HEK293 (cell line): ENCODE measurements at regions not wholly inside any gene's neighbourhood (a gene's known extent, or its start where the extent isn't known, plus 50 kb on each side); places are given as distances from the start of the nearest gene placed in this dataset.

Experiments used
- PRDM1 ChIP-seq: fragments of 450-650 bp; formaldehyde crosslinking; IDR thresholded peaks from 2 replicates; pipeline ENCODE4; 2016; ENCODE audit warnings: missing biosample characterization, missing genetic modification characterization
- ZNF10 ChIP-seq: fragments of 450-650 bp; formaldehyde crosslinking; IDR thresholded peaks from 2 replicates; pipeline ENCODE4 v1.5.1; 2017; ENCODE audit warnings: missing biosample characterization, missing genetic modification characterization
- ZNF146 ChIP-seq: fragments of 450-650 bp; formaldehyde crosslinking; IDR thresholded peaks from 2 replicates; pipeline ENCODE4 v1.5.1; 2016; ENCODE audit warnings: missing biosample characterization, missing genetic modification characterization
- ZNF335 ChIP-seq: fragments of 450-650 bp; formaldehyde crosslinking; conservative IDR thresholded peaks from 2 replicates; pipeline ENCODE4 v1.5.1; 2016; ENCODE audit warnings: missing biosample characterization, missing genetic modification characterization
- ZNF529 ChIP-seq: fragments of 450-650 bp; formaldehyde crosslinking; IDR thresholded peaks from 2 replicates; pipeline ENCODE4 v1.5.1; 2017; ENCODE audit warnings: missing genetic modification characterization, missing biosample characterization; ENCODE audit not compliant: insufficient replicate concordance
- ZNF660 ChIP-seq: fragments of 450-650 bp; IDR thresholded peaks from 2 replicates; pipeline ENCODE4 v1.5.1; 2018; ENCODE audit warnings: missing biosample characterization, mild to moderate bottlenecking, missing genetic modification characterization
- TF ChIP-seq, protein P1 (sequence below): fragments of 450-650 bp; formaldehyde crosslinking; IDR thresholded peaks from 2 replicates; pipeline ENCODE4 v1.5.1; 2016; ENCODE audit warnings: missing biosample characterization, missing genetic modification characterization
- TF ChIP-seq, protein P2 (sequence below): fragments of 450-650 bp; formaldehyde crosslinking; IDR thresholded peaks from 2 replicates; pipeline ENCODE4 v1.5.1; 2016; ENCODE audit warnings: missing biosample characterization, missing genetic modification characterization

- TF ChIP-seq PRDM1 (tag by site-specific recombination), result no peak
- no peak for TF ChIP-seq ZNF10
- no peak for TF ChIP-seq ZNF529 (tag by site-specific recombination)
- TF ChIP-seq ZNF335 (tag by site-specific recombination), result no peak
- TF ChIP-seq, protein P1, sequence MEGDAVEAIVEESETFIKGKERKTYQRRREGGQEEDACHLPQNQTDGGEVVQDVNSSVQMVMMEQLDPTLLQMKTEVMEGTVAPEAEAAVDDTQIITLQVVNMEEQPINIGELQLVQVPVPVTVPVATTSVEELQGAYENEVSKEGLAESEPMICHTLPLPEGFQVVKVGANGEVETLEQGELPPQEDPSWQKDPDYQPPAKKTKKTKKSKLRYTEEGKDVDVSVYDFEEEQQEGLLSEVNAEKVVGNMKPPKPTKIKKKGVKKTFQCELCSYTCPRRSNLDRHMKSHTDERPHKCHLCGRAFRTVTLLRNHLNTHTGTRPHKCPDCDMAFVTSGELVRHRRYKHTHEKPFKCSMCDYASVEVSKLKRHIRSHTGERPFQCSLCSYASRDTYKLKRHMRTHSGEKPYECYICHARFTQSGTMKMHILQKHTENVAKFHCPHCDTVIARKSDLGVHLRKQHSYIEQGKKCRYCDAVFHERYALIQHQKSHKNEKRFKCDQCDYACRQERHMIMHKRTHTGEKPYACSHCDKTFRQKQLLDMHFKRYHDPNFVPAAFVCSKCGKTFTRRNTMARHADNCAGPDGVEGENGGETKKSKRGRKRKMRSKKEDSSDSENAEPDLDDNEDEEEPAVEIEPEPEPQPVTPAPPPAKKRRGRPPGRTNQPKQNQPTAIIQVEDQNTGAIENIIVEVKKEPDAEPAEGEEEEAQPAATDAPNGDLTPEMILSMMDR, result no peak
- TF ChIP-seq ZNF146 (tag by site-specific recombination), result no peak
- TF ChIP-seq, protein P2, sequence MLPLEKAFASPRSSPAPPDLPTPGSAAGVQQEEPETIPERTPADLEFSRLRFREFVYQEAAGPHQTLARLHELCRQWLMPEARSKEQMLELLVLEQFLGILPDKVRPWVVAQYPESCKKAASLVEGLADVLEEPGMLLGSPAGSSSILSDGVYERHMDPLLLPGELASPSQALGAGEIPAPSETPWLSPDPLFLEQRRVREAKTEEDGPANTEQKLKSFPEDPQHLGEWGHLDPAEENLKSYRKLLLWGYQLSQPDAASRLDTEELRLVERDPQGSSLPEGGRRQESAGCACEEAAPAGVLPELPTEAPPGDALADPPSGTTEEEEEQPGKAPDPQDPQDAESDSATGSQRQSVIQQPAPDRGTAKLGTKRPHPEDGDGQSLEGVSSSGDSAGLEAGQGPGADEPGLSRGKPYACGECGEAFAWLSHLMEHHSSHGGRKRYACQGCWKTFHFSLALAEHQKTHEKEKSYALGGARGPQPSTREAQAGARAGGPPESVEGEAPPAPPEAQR (tag by site-specific recombination), result no peak
- TF ChIP-seq ZNF660, result no peak
Observed at GRCh38 chr20:24381886-24382285, 87.5 kb upstream of the SYNDIG1 start.
